ENCODE measurements at regions not wholly inside any gene's neighbourhood (a gene's known extent, or its start where the extent isn't known, plus 50 kb on each side); places are given as distances from the start of the nearest gene placed in this dataset.

DNA sequence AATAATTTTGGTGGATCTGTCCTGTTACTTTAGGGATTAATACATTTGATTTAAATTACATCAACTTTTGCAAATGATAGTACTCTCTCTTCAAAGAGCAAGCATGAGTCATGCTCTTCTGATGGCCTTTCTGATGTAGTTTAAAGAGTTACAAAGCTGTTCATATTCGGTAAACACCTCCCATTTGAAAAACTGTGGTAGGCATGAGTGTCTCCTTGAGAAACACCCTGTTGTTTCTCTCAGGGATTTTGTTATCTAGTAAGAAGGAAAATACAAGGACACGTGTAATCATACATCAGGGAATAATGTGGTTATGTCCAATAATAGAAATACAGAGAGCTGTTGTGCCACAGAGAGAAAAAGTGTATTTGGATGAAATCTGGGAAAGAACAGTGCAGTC lies 53.3 kb upstream of the E2F7 start:
- no TSS peak for BruUV-seq (replicated peaks)
- Histone ChIP-seq H3K4me3 (no peak overlapping the region), H3K9ac (ENCODE audit: insufficient read depth in 1 of 2, low read depth in 2 of 2, low read length in 2 of 2) (no peak overlapping the region), H3K4me2 (ENCODE audit: insufficient read depth, low read length) (no peak overlapping the region), H3K9me3 (replicated peaks; ENCODE audit: control insufficient read depth, insufficient read depth, low read depth, low read length) (no peaks in the 10 kb centered on the region), H3K27ac (ENCODE audit: extremely low read depth, low read depth, low read length) (no peak overlapping the region), H3K9me1 (ENCODE audit: control insufficient read depth, insufficient read depth, low read length) (no peaks in the 10 kb centered on the region), H3K4me1 (replicated peaks in 1 of 2; ENCODE audit: control insufficient read depth in 2 of 2, insufficient read depth in 2 of 2, low read length in 2 of 2) (no peaks in the 10 kb centered on the region), H4K20me1 (replicated peaks; ENCODE audit: control insufficient read depth, insufficient read depth, low read length) (no peaks in the 10 kb centered on the region), H3K27me3 (ENCODE audit: control insufficient read depth in 2 of 2, insufficient read depth in 2 of 2, low read length in 2 of 2) (no peaks in the 10 kb centered on the region), H2AFZ (ENCODE audit: low read depth, low read length) (no peak overlapping the region), H3K79me2 (ENCODE audit: control insufficient read depth, insufficient read depth, low read length) (no peaks in the 10 kb centered on the region), H3K36me3 (ENCODE audit: control insufficient read depth, insufficient read depth, low read length) (no peaks in the 10 kb centered on the region)
- ChIA-PET POLR2A (no interaction called here), CTCF (ENCODE audit: low intra/inter-chr PET ratio) (no interaction called here)
- WGBS (ENCODE audit: insufficient coverage, low coverage, missing lambda C conversion rate) = 0% methylated on average over 2 of the region's 2 CpGs
- TF ChIP-seq FOSL1 (tag; conservative IDR thresholded peaks at IDR 0.05) = peak; percentile 39
- no peak for TF ChIP-seq PYGO2 (tag; IDR thresholded peaks at IDR 0.05)
- FAIRE-seq (no peak), ATAC-seq (no peak), DNase-seq (ENCODE audit: extremely low read depth in 1 of 4, low spot score in 3 of 4) (no peak)
- intact Hi-C loops (cut with micrococcal nuclease) = no loop called here
- in situ Hi-C loops (cut with MboI) = no loop called here

DNA sequence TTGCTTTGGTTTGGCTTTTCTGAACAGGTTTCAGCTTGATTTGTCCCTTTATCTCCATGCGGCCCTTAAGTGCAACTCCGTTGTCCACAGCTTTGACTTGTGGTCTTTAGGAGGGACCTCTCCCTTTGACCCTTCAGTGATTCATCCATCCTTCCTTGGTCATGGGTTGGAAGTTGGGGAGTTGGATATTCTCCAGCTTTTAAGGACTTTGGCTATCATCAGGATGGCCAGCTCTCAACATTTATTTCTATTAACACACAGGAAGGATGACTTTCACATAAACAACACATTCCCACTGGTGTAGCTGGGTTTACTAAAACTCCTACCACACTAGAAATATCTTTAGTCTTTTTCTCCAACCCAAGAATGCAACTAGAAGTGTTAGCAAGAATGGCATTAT lies 50.9 kb upstream of the E2F7 start:
- no peak overlapping the region for H3K4me2 ChIP-seq (ENCODE audit: insufficient read depth, low read length)
- 6% methylated on average over 2 of the region's 2 CpGs for WGBS (ENCODE audit: insufficient coverage, low coverage, missing lambda C conversion rate)
- ChIA-PET POLR2A (no interaction called here), CTCF (ENCODE audit: low intra/inter-chr PET ratio) (no interaction called here)
- DNase-seq (ENCODE audit: extremely low read depth in 1 of 4, low spot score in 3 of 4) (no peak), ATAC-seq (no peak), FAIRE-seq (no peak)
- H3K27ac ChIP-seq (ENCODE audit: extremely low read depth, low read depth, low read length) = no peak overlapping the region
- TF ChIP-seq ZNF408 (CRISPR knock-in tag; IDR thresholded peaks at IDR 0.05; ENCODE audit: low read depth) = no peak
- TF ChIP-seq GABPB2 (CRISPR knock-in tag; conservative IDR thresholded peaks at IDR 0.05) = no peak
- no peak for TF ChIP-seq ZNF3 (CRISPR knock-in tag; IDR thresholded peaks at IDR 0.05)
- no peak for TF ChIP-seq ZNF175 (CRISPR knock-in tag; IDR thresholded peaks at IDR 0.05; ENCODE audit: low read depth)
- TF ChIP-seq ZNF507 (tag; conservative IDR thresholded peaks at IDR 0.05) = no peak
- TF ChIP-seq, protein P1, sequence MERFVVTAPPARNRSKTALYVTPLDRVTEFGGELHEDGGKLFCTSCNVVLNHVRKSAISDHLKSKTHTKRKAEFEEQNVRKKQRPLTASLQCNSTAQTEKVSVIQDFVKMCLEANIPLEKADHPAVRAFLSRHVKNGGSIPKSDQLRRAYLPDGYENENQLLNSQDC (CRISPR knock-in tag; IDR thresholded peaks at IDR 0.05) = no peak
- no peak for TF ChIP-seq ATF7 (IDR thresholded peaks at IDR 0.05)
- TF ChIP-seq ESRRB (CRISPR knock-in tag; IDR thresholded peaks at IDR 0.05; ENCODE audit: borderline replicate concordance) = no peak
- TF ChIP-seq ZNF217 (CRISPR knock-in tag; IDR thresholded peaks at IDR 0.05) = no peak
- no peak for TF ChIP-seq NCOA1 (IDR thresholded peaks at IDR 0.05; ENCODE audit: low read depth)
- TF ChIP-seq ZBTB17 (CRISPR knock-in tag; IDR thresholded peaks at IDR 0.05) = no peak
- no peak overlapping the region for H2AFZ ChIP-seq (ENCODE audit: low read depth, low read length)
- H3K27me3 ChIP-seq (ENCODE audit: control insufficient read depth in 2 of 2, insufficient read depth in 2 of 2, low read length in 2 of 2) = no peaks in the 10 kb centered on the region
- H3K4me1 ChIP-seq (replicated peaks in 1 of 2; ENCODE audit: control insufficient read depth in 2 of 2, insufficient read depth in 2 of 2, low read length in 2 of 2) = no peaks in the 10 kb centered on the region
- BruUV-seq (replicated peaks) = no TSS peak
- no peaks in the 10 kb centered on the region for H3K36me3 ChIP-seq (ENCODE audit: control insufficient read depth, insufficient read depth, low read length)
- H3K79me2 ChIP-seq (ENCODE audit: control insufficient read depth, insufficient read depth, low read length) = no peaks in the 10 kb centered on the region
- no peak overlapping the region for H3K4me3 ChIP-seq
- H3K9ac ChIP-seq (ENCODE audit: insufficient read depth in 1 of 2, low read depth in 2 of 2, low read length in 2 of 2) = no peak overlapping the region
- no peaks in the 10 kb centered on the region for H3K9me3 ChIP-seq (replicated peaks; ENCODE audit: control insufficient read depth, insufficient read depth, low read depth, low read length)
- H3K9me1 ChIP-seq (ENCODE audit: control insufficient read depth, insufficient read depth, low read length) = no peaks in the 10 kb centered on the region
- intact Hi-C loops (cut with micrococcal nuclease) (no loop called here), in situ Hi-C loops (cut with MboI) (no loop called here)
- H4K20me1 ChIP-seq (replicated peaks; ENCODE audit: control insufficient read depth, insufficient read depth, low read length) = no peaks in the 10 kb centered on the region
